GM23338 (cell line): ENCODE measurements at regions not wholly inside any gene's neighbourhood (a gene's known extent, or its start where the extent isn't known, plus 50 kb on each side); places are given as distances from the start of the nearest gene placed in this dataset.

Experiments
- ATAC-seq: fragments of 200-7000 bp; cut with Tn5 transposase; 3 replicates; pipeline ENCODE4 v1.9.1; 2020
- DNase-seq: peaks from one replicate; pipeline ENCODE4 v3.0.0-alpha.2; 2015; ENCODE audit warnings: low spot score
- H2AFZ ChIP-seq: fragments of 200-600 bp; sonication (generic); 2 replicates; pipeline ENCODE4 v1.8.0; 2016; ENCODE audit warnings: antibody characterized with exemption, mild to moderate bottlenecking, moderate library complexity
- H3F3A ChIP-seq: fragments of 200-600 bp; sonication (generic); replicated peaks from 2 replicates; pipeline ENCODE4 v1.8.0; 2017; ENCODE audit warnings: antibody characterized with exemption, mixed run types, low read depth
- H3K27ac ChIP-seq: fragments of 200-600 bp; sonication (generic); 2 replicates; pipeline ENCODE4 v1.6.1; 2016; ENCODE audit warnings: low read depth
- H3K27me3 ChIP-seq: fragments of 200-600 bp; sonication (generic); 2 replicates; pipeline ENCODE4 v1.8.0; 2016; ENCODE audit warnings: mild to moderate bottlenecking, mixed run types, moderate library complexity; ENCODE audit not compliant: insufficient read depth
- H3K36me3 ChIP-seq: fragments of 200-600 bp; sonication (generic); 2 replicates; pipeline ENCODE4 v1.8.0; 2016; ENCODE audit warnings: mild to moderate bottlenecking; ENCODE audit not compliant: insufficient read depth
- H3K4me1 ChIP-seq: fragments of 200-600 bp; sonication (generic); 2 replicates; pipeline ENCODE4 v1.8.0; 2016; ENCODE audit warnings: mild to moderate bottlenecking, moderate library complexity; ENCODE audit not compliant: insufficient read depth
- H3K4me2 ChIP-seq: fragments of 200-600 bp; sonication (generic); 2 replicates; pipeline ENCODE4 v1.7.1; 2017; ENCODE audit warnings: mixed run types
- H3K4me3 ChIP-seq: fragments of 200-600 bp; sonication (generic); 2 replicates; pipeline ENCODE4 v1.6.1; 2016; ENCODE audit warnings: mixed run types
- H3K79me2 ChIP-seq: fragments of 200-600 bp; sonication (generic); replicated peaks from 2 replicates; pipeline ENCODE4 v1.8.0; 2017; ENCODE audit warnings: mild to moderate bottlenecking; ENCODE audit not compliant: insufficient read depth
- H3K9me2 ChIP-seq: fragments of 200-600 bp; sonication (generic); 2 replicates; pipeline ENCODE4 v1.8.0; 2017; ENCODE audit not compliant: insufficient read depth
- H4K20me1 ChIP-seq: fragments of 200-600 bp; sonication (generic); replicated peaks from 2 replicates; pipeline ENCODE4 v1.8.0; 2017; ENCODE audit warnings: mild to moderate bottlenecking; ENCODE audit not compliant: insufficient read depth
- H3K27ac Mint-ChIP-seq: 2 replicates; pipeline ENCODE4 v1.8.0; 2020; ENCODE audit warnings: inconsistent platforms, mild to moderate bottlenecking, moderate library complexity, mixed read lengths
- H3K27me3 Mint-ChIP-seq: 3 replicates; pipeline ENCODE4 v1.8.0; 2022; ENCODE audit warnings: low read depth, mild to moderate bottlenecking, moderate library complexity, mixed read lengths, inconsistent platforms; ENCODE audit not compliant: insufficient read depth, poor library complexity
- H3K36me3 Mint-ChIP-seq: 3 replicates; pipeline ENCODE4 v1.8.0; 2021; ENCODE audit warnings: low read depth, mild to moderate bottlenecking, inconsistent platforms, moderate library complexity, mixed read lengths
- H3K4me1 Mint-ChIP-seq: 3 replicates; pipeline ENCODE4 v1.8.0; 2020; ENCODE audit warnings: mild to moderate bottlenecking, inconsistent platforms, mixed read lengths
- H3K4me3 Mint-ChIP-seq: 3 replicates; pipeline ENCODE4 v1.8.0; 2021; ENCODE audit warnings: moderate library complexity, mild to moderate bottlenecking, inconsistent platforms, mixed read lengths
- H3K9me3 Mint-ChIP-seq: 3 replicates; pipeline ENCODE4 v1.8.0; 2020; ENCODE audit warnings: moderate library complexity, mild to moderate bottlenecking, inconsistent platforms, mixed read lengths
- CREB1 ChIP-seq: fragments of 250-450 bp; sonication (Bioruptor Pico); IDR thresholded peaks from 2 replicates; pipeline ENCODE4 v1.5.0; 2020; ENCODE audit warnings: low read depth, mild to moderate bottlenecking, moderate library complexity
- EZH2 ChIP-seq: fragments of 200-600 bp; sonication (generic); IDR thresholded peaks from one replicate; pipeline ENCODE4 v1.8.0; 2017; ENCODE audit warnings: antibody characterized with exemption, mild to moderate bottlenecking, low read depth; ENCODE audit not compliant: unreplicated experiment
- EZH2phosphoT487 ChIP-seq: fragments of 200-600 bp; sonication (generic); IDR thresholded peaks from one replicate; pipeline ENCODE4 v1.8.1; 2018; ENCODE audit warnings: antibody characterized with exemption; ENCODE audit not compliant: unreplicated experiment
- NANOG ChIP-seq: IDR thresholded peaks from 2 replicates; pipeline ENCODE4 v1.6.1; 2016; ENCODE audit warnings: antibody characterized with exemption, borderline replicate concordance
- POLR2AphosphoS5 ChIP-seq: IDR thresholded peaks from 2 replicates; pipeline ENCODE4 v1.6.1; 2016; ENCODE audit warnings: antibody characterized with exemption, low read depth
- ZNF114 ChIP-seq: fragments of 250-450 bp; sonication (Bioruptor Pico); IDR thresholded peaks from 2 replicates; pipeline ENCODE4 v1.5.0; 2020; ENCODE audit warnings: mild to moderate bottlenecking, moderate library complexity
- ZNF331 ChIP-seq: fragments of 250-450 bp; sonication (Bioruptor Pico); IDR thresholded peaks from 2 replicates; pipeline ENCODE4 v1.5.0; 2020; ENCODE audit warnings: low read depth, mild to moderate bottlenecking, moderate library complexity
- TF ChIP-seq, protein P1 (sequence below): fragments of 250-450 bp; sonication (Bioruptor Pico); IDR thresholded peaks from 2 replicates; pipeline ENCODE4 v1.5.0; 2020; ENCODE audit warnings: mild to moderate bottlenecking, moderate library complexity
- TF ChIP-seq, protein P2 (sequence below), 2 experiments: fragments of 200-600 bp in 1 of 2; sonication (generic) in 1 of 2; conservative IDR thresholded peaks; 2 replicates each; pipeline versions ENCODE4 v1.5.1 to v1.6.1; 2016 to 2017; ENCODE audit warnings: antibody characterized with exemption in 2 of 2, low read depth in 2 of 2, mild to moderate bottlenecking in 2 of 2, moderate library complexity in 1 of 2

DNA sequence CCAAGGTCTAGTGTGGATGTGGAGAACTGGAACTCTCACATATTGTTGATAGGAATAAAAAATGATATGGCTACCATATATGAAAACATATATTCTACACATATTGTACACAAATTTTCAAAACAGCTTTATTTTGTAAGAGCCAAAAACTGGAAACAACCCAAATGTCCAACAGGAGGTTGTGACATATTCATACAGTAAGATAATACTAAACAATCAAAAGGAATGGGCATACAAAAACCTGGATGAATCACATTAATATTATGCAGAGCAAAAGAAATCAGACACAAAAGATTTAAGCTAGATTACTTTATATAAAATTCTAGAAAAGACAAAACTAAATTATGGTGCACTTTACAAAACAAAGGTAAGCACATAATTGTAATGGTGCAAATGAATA is 223.9 kb downstream of the SIM1 start (continued):
- TF ChIP-seq, protein P1, sequence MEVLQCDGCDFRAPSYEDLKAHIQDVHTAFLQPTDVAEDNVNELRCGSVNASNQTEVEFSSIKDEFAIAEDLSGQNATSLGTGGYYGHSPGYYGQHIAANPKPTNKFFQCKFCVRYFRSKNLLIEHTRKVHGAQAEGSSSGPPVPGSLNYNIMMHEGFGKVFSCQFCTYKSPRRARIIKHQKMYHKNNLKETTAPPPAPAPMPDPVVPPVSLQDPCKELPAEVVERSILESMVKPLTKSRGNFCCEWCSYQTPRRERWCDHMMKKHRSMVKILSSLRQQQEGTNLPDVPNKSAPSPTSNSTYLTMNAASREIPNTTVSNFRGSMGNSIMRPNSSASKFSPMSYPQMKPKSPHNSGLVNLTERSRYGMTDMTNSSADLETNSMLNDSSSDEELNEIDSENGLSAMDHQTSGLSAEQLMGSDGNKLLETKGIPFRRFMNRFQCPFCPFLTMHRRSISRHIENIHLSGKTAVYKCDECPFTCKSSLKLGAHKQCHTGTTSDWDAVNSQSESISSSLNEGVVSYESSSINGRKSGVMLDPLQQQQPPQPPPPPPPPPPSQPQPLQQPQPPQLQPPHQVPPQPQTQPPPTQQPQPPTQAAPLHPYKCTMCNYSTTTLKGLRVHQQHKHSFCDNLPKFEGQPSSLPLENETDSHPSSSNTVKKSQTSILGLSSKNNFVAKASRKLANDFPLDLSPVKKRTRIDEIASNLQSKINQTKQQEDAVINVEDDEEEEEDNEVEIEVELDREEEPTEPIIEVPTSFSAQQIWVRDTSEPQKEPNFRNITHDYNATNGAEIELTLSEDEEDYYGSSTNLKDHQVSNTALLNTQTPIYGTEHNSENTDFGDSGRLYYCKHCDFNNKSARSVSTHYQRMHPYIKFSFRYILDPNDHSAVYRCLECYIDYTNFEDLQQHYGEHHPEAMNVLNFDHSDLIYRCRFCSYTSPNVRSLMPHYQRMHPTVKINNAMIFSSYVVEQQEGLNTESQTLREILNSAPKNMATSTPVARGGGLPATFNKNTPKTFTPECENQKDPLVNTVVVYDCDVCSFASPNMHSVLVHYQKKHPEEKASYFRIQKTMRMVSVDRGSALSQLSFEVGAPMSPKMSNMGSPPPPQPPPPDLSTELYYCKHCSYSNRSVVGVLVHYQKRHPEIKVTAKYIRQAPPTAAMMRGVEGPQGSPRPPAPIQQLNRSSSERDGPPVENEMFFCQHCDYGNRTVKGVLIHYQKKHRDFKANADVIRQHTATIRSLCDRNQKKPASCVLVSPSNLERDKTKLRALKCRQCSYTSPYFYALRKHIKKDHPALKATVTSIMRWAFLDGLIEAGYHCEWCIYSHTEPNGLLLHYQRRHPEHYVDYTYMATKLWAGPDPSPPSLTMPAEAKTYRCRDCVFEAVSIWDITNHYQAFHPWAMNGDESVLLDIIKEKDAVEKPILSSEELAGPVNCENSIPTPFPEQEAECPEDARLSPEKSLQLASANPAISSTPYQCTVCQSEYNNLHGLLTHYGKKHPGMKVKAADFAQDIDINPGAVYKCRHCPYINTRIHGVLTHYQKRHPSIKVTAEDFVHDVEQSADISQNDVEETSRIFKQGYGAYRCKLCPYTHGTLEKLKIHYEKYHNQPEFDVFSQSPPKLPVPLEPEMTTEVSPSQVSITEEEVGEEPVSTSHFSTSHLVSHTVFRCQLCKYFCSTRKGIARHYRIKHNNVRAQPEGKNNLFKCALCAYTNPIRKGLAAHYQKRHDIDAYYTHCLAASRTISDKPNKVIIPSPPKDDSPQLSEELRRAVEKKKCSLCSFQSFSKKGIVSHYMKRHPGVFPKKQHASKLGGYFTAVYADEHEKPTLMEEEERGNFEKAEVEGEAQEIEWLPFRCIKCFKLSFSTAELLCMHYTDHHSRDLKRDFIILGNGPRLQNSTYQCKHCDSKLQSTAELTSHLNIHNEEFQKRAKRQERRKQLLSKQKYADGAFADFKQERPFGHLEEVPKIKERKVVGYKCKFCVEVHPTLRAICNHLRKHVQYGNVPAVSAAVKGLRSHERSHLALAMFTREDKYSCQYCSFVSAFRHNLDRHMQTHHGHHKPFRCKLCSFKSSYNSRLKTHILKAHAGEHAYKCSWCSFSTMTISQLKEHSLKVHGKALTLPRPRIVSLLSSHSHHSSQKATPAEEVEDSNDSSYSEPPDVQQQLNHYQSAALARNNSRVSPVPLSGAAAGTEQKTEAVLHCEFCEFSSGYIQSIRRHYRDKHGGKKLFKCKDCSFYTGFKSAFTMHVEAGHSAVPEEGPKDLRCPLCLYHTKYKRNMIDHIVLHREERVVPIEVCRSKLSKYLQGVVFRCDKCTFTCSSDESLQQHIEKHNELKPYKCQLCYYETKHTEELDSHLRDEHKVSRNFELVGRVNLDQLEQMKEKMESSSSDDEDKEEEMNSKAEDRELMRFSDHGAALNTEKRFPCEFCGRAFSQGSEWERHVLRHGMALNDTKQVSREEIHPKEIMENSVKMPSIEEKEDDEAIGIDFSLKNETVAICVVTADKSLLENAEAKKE, result no peak
- TF ChIP-seq ZNF114 (no peak), EZH2 (no peak), CREB1 (CRISPR knock-in tag) (no peak)

DNA sequence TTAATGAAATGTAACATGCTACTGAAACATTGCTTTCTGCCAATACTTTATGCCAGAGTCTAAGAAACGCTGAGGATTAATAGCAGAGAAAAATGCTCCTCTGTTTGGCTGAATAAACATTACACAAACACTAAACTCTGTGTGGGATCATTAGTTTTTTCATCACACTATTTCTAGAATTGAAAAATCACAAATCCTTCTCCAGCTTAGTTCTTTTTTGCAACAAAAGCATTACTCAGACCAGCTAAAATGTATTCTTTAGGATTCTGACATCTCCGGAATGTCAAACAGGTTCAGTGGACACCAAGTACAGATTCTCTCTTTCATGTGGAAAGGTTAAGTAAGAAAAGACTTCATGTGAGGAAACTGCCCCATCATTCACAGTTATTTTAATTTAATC is 226.9 kb downstream of the SIM1 start:
- no peak for DNase-seq
- no peak overlapping the region for H2AFZ ChIP-seq
- no peaks in the 10 kb centered on the region for H3K36me3 Mint-ChIP-seq
- H3K27me3 Mint-ChIP-seq, result peaks cover 1% of the 10 kb centered on the region
- no peak overlapping the region for H3K4me3 Mint-ChIP-seq
- ATAC-seq, result no peak
- peaks cover 29% of the 10 kb centered on the region for H3K4me1 ChIP-seq
- no peak overlapping the region for H3K27ac Mint-ChIP-seq
- no peak overlapping the region for H3K27ac ChIP-seq
- H3K79me2 ChIP-seq, result no peaks in the 10 kb centered on the region
- H3K4me1 Mint-ChIP-seq, result peaks cover 31% of the 10 kb centered on the region
- H3F3A ChIP-seq, result no peaks in the 10 kb centered on the region
- no peaks in the 10 kb centered on the region for H3K9me3 Mint-ChIP-seq
- no peak overlapping the region for H3K4me3 ChIP-seq
- H3K4me2 ChIP-seq, result no peak overlapping the region
- H3K36me3 ChIP-seq, result no peaks in the 10 kb centered on the region
- H3K27me3 ChIP-seq, result no peaks in the 10 kb centered on the region
- no peaks in the 10 kb centered on the region for H4K20me1 ChIP-seq
- H3K9me2 ChIP-seq, result no peaks in the 10 kb centered on the region
- TF ChIP-seq ZNF331 (CRISPR knock-in tag), result no peak
- TF ChIP-seq NANOG, result no peak
- no peak for TF ChIP-seq EZH2
- TF ChIP-seq ZNF114, result no peak
- no peak for TF ChIP-seq POLR2AphosphoS5
- TF ChIP-seq, protein P2, sequence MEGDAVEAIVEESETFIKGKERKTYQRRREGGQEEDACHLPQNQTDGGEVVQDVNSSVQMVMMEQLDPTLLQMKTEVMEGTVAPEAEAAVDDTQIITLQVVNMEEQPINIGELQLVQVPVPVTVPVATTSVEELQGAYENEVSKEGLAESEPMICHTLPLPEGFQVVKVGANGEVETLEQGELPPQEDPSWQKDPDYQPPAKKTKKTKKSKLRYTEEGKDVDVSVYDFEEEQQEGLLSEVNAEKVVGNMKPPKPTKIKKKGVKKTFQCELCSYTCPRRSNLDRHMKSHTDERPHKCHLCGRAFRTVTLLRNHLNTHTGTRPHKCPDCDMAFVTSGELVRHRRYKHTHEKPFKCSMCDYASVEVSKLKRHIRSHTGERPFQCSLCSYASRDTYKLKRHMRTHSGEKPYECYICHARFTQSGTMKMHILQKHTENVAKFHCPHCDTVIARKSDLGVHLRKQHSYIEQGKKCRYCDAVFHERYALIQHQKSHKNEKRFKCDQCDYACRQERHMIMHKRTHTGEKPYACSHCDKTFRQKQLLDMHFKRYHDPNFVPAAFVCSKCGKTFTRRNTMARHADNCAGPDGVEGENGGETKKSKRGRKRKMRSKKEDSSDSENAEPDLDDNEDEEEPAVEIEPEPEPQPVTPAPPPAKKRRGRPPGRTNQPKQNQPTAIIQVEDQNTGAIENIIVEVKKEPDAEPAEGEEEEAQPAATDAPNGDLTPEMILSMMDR (conservative IDR thresholded peaks at IDR 0.05; ENCODE audit: low read depth in 2 of 2), result no peak
- no peak for TF ChIP-seq EZH2phosphoT487
- TF ChIP-seq CREB1 (CRISPR knock-in tag), result no peak
- TF ChIP-seq, protein P1, result no peak
